COLO829 (cell line): ENCODE measurements at regions not wholly inside any gene's neighbourhood (a gene's known extent, or its start where the extent isn't known, plus 50 kb on each side); places are given as distances from the start of the nearest gene placed in this dataset.

Experiments
- DNase-seq: peaks from one replicate; pipeline ENCODE4 v3.0.0; 2012; ENCODE audit warnings: low spot score

DNA sequence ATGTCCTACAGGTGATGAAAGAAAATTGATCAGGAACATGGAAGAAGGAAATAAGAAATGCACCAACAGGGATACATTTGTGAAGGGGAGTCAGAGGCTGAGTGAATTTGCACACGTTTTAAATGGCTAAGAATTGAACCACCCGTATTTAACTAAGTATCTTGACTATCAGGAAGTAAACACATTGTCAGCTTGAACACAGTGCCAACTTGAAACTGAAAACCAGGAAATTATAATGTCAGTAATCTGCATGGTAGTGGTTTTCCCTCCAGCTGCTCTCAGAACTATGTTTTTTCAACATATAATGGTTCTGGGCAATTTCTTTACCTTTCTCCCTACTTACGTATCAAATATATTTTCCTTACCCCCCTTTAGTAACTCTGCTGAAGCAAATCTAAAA, 366.5 kb upstream of the POU3F2 start:
- DNase-seq = no peak

DNA sequence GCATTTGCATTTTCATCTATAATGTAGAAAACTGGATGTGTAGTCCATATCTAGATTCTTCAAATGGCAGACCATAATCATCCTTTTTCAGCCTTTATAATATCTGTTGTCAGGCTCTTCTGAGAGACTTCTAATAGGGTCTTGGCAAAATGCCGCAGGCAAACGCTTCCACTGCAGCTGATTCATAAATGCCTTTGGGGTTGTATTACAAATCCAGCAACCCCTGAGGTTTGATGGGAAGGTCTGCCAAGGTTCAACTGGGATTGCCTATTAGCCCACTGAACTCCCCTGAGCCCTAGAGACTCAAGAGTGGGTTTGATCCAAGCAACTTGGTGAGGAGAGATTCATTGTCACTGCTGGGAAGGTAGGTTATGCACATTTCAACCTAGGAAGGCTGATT, 365.2 kb upstream of the POU3F2 start:
- DNase-seq = no peak

- DNase-seq = no peak
Measured at GRCh38 chr6:98470821-98471220, 363.6 kb upstream of the POU3F2 start.

DNA sequence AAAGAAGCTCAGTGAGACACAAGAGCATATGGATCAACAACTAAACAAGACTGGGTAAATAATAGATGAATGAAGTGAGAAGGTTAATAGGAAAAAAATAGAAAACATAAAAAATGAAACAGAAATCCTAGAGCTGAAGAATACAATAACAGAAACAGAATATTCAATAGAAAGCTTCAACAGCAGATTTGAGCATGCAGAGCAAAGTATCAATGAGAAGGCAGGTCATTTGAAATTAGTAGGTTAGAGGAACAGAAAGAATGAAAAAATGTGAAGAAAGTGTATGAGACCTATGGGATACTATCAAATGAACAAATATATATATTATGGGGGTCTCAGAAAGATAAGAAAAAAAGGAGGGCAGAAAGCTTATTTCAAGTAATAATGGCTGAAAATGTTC, 362.9 kb upstream of the POU3F2 start:
- DNase-seq = no peak

- DNase-seq = no peak
Measured at GRCh38 chr6:98477231-98477630, 357.1 kb upstream of the POU3F2 start.

DNA sequence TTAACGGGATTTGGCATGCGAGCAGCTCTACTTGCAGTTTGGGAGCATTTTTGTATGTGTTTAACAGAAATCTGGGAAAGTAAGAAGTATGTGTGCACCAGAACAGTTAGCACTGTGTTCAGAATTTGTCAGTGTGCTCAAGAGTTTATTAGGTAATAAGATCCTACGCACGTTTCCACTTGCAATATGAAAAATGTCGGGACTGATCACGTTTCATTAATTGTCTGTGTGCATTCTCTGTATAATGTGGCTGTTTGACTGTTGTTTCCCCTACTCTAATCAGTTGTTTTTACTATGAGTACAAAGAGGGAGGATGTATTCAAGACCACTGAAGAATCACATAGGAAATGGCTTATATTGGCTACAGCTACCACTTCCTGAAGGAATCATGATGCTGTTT, 349.7 kb upstream of the POU3F2 start:
- DNase-seq = no peak

DNA sequence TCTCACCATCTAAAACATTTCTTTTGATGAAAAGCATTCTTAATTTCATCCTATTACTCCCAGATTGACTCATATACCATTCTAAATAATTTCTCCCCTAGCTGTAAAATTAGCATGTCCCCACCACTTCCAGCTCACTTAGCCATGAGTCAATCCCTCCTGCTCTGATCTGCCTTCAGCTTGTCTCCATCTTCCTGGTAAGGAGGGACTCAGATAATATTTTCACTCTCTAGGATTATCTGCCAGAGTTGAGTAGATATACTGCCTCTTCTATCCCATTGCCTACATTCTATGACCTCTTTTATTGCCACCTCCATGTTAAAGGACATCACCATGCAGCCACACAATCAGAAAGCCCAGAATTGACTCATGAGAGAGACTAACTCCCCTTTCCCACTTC, 348.8 kb upstream of the POU3F2 start:
- no peak for DNase-seq

- no peak for DNase-seq
Measured at GRCh38 chr6:98486057-98486456, 348.3 kb upstream of the POU3F2 start.

DNA sequence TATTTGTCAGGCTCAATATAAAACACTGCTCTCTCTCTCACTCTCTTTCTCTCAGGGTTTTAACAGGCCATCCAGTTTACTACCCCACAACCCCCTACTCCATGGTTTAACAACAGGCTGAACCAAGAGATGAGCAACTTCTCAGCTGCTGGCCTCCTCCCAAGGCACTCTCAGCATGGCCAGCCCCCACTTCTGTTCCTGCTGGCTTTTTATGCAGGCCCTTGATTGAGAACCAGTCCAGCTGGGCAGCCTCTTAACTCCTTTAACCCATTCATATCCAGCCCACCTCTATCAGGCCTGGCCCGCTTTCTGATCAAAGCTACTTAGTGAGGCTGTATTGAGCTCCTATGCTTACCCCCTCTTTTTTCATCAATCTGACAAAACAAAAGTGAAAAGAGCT, 346.8 kb upstream of the POU3F2 start:
- DNase-seq = no peak

GRCh38 chr6:98498144-98498775, 336.1 kb upstream of the POU3F2 start:
- peak; percentile 40 for DNase-seq

DNA sequence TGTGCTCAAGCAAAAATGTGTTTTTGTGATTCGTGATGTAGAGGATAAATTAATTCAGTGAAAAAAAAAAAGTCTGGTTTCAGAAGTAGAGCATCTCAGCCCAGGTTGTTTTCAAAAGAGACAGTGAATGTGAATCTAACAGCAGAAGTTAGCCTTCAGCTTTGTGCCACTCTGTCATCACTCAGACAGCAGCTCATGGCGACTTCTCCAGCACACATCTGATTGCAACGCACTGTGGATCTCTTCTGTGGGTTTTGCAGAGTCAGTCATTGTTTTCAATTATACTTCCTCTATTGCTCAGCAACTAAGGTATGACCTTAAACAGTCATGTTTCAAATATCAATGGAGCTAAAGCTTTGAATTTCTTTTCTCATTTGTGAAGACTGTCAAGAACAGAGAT, 335.5 kb upstream of the POU3F2 start:
- DNase-seq = peak; percentile 17

DNA sequence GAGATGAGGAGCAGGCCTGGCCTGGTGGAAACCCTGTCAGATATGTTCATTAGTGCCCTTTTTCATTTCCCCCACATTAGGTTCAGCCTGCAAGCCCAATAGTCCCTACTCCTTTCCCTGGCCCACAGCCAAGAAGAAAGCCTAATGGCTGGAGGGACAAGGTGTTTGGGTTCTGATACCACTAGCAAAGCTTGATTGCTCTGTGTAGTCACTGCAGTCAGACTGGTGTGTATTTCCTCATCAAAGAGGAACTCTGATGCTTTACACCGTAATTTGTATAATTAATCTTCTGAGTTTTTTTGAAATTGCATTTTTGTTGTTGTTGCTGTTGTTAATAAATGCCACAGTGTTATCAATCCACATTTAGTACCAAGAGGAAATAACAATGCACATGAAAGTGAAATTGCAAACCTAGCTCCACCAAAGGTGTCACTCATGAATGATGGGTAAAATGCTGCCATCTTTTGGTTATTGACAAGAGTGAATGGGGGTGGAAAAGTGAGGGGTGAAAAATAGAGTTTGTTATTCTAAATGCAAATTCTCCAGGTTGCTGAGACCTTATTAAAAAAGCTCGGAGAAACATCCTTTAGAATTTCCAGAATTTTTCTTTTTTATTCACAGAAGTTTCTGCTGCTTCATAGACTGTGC, 320.2 kb upstream of the POU3F2 start:
- no peak for DNase-seq

DNA sequence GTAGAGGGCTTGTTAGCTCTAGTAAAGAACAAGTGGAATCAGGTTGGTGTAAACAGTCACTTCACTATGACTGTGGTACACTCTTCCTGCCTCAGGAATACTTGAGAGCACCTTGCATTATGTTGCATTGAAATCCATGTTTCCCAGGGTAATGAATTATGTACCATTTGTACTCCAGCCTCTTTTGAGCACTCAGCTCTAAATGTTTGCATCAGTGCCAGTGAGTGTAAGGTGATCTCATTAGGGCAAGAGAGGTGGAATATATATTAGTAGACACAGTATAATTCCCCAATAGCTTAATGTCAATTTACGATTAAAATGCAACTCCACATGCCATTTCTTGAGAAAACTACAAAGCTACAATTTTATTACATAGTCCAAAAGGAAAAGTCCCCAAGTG, 319.6 kb upstream of the POU3F2 start:
- DNase-seq = no peak

DNA sequence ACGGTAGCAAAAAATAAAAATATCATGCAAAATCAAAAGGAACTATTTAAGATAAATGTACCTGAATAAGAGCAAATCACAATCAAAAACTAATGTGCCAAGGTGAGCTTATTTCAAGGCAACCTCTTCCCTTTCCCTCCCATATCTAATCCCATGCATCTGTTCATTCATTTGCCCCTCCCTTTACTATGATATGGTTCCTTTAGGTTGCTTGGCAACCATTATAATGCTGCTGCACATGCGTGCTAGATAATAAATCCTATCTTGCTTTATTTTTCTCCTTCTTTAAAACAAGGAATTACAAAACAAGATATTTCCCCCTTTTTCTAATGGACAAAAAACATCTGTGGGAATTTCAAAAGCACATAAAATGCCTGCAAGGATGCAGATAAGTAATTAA, 318.2 kb upstream of the POU3F2 start:
- no peak for DNase-seq

DNA sequence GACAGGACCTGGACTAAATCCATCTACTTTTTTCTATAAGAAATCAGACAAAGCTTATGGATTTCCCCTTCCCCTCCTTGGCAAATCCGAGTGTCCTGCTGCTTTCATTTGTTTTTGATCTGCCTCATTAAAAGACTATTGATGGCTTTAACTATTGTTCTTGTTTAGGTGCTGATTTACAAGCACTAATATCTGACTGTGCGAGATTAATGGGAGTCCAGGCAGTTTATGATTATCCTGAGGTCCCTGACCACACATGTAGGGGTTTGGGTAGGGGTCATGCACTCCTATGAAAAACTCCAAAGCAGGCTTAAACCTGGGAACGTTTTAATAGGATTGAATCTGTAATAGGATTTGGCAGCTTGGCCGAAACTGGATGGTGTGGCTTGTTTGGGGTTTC, 317.5 kb upstream of the POU3F2 start:
- DNase-seq = no peak

- DNase-seq = no peak
Measured at GRCh38 chr6:98525860-98526259, 308.5 kb upstream of the POU3F2 start.

GRCh38 chr6:98526465-98526864, 307.9 kb upstream of the POU3F2 start:
- DNase-seq = no peak

GRCh38 chr6:98529364-98529763, 305.0 kb upstream of the POU3F2 start:
- no peak for DNase-seq

- DNase-seq = no peak
Measured at GRCh38 chr6:98530732-98531131, 303.6 kb upstream of the POU3F2 start.

GRCh38 chr6:98532004-98532403, 302.4 kb upstream of the POU3F2 start:
- DNase-seq = no peak

GRCh38 chr6:98539741-98540140, 294.6 kb upstream of the POU3F2 start:
- DNase-seq = peak; percentile 16

DNA sequence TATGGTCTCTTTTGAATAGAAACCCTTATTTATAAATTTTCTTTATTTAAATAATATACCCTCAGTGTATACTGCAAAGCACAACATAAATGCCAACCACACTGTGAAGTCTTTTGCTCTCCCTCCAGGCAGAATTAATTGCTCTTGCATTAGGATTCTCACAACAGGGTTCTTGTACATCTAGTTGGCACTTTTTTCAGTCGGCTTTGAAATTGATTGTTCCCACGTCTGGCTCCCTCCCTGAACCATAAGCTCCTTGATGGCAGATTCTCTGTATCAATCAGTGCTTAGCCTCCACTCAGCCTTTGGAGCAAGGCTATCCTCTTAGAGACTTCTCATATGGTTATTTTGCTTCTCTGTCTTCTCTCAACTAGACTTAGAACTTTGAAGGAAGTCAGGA, 288.0 kb upstream of the POU3F2 start:
- DNase-seq = no peak

DNA sequence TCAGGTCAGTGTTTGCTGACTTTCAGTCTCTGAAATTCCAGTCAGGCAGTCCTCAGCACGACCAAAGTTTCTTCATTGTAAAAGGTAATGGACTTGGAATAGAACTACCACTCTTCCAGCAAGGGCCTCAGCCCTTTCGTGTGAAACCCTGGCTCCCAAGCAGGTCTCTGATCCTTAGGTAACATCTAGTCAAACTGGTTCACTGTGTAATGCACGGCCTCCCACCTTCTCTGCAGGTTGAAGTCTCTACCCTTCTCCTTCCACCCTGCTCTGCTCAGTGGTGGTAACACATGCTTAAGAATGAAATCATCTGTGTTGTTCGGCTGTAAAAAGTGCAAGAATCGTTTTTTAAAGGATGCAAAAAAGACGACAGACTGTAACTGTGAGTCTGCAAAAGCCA, 287.2 kb upstream of the POU3F2 start:
- no peak for DNase-seq

DNA sequence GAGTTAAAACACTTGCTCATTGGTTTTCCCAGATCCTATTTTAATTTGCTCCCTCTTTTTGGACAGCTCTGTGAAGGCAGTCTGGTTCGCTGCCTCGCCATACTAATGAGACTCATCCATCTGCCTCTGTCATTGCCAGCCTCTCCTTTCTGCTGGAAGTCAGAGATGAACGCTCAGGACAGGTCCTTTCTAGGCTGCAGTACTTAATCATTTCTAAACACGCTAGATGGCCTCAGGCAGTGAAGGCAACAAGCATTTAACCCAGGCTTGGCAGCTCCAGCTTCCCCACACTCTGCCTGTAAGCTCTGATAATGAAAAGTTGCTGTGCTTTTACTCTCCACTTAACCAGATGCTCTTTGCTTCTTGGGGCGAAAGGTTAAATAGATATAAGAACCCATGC, 286.7 kb upstream of the POU3F2 start:
- no peak for DNase-seq
